ENCODE measurements at regions not wholly inside any gene's neighbourhood (a gene's known extent, or its start where the extent isn't known, plus 50 kb on each side); places are given as distances from the start of the nearest gene placed in this dataset.

DNA sequence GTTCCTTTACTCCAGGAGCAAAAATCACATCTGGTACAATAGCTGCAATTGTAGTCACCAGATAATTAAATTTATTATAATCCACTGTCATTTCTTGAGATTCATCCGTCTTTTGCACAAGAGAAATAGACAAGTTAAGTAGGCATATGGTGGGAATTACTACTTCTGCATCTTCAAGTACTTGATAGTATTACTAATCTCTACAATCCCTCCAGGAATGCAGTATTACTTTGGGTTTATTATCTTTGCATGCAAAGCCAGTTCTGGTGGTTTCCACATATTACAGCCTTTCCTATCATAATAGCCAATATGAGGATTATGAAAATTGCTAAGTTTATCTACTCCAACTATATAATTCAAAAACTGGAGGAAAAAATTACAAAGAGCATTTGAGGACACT is 254.1 kb downstream of the IKZF2 start:
- ChIA-PET SMC1A (ENCODE audit: uncharacterized antibody, unreplicated experiment) (no interaction called here), RAD21 (ENCODE audit: unreplicated experiment) (no interaction called here), POLR2A (no interaction called here), CTCF (no interaction called here)
- BruUV-seq (replicated peaks) = no TSS peak
- Histone ChIP-seq H3K4me1 (ENCODE audit: control insufficient read depth, insufficient read depth, low read length) (no peaks in the 10 kb centered on the region), H3K27me3 (replicated peaks in 1 of 2; ENCODE audit: control insufficient read depth in 2 of 2, insufficient read depth in 2 of 2, low read length in 1 of 2) (no peaks in the 10 kb centered on the region), H3K4me2 (ENCODE audit: control insufficient read depth, insufficient read depth) (no peak overlapping the region), H3K9ac (ENCODE audit: control insufficient read depth, insufficient read depth, low read length) (no peak overlapping the region), H3K9me3 (replicated peaks; ENCODE audit: control insufficient read depth, insufficient read depth, low read length) (no peaks in the 10 kb centered on the region), H3K4me3 (no peak overlapping the region), H3K27ac (ENCODE audit: control insufficient read depth, insufficient read depth) (no peak overlapping the region), H4K20me1 (ENCODE audit: control insufficient read depth, insufficient read depth) (no peaks in the 10 kb centered on the region), H3K79me2 (ENCODE audit: control insufficient read depth, insufficient read depth, low read length) (no peaks in the 10 kb centered on the region), H3K36me3 (ENCODE audit: control insufficient read depth in 2 of 2, insufficient read depth in 2 of 2, low read length in 1 of 2) (no peaks in the 10 kb centered on the region), H2AFZ (ENCODE audit: control insufficient read depth, low read depth, low read length) (no peak overlapping the region)
- TF ChIP-seq ESRRA (IDR thresholded peaks at IDR 0.05; ENCODE audit: low read length) = no peak
- TF ChIP-seq IKZF1 (conservative IDR thresholded peaks at IDR 0.05) = no peak
- TF ChIP-seq STAT1 (conservative IDR thresholded peaks at IDR 0.05) = no peak
- no peak for TF ChIP-seq TCF3 (IDR thresholded peaks at IDR 0.05; ENCODE audit: borderline replicate concordance, insufficient read depth, low read depth, low read length)
- TF ChIP-seq HCFC1 (IDR thresholded peaks at IDR 0.05; ENCODE audit: low read length) = no peak
- no peak for TF ChIP-seq SMC3 (IDR thresholded peaks at IDR 0.05; ENCODE audit: borderline replicate concordance, low read length)
- no peak for TF ChIP-seq PAX8 (IDR thresholded peaks at IDR 0.05)
- no peak for TF ChIP-seq TAF1 (IDR thresholded peaks at IDR 0.05; ENCODE audit: borderline replicate concordance, low read depth, low read length)
- TF ChIP-seq GABPA (IDR thresholded peaks at IDR 0.05; ENCODE audit: low read depth) = no peak
- TF ChIP-seq JUNB (IDR thresholded peaks at IDR 0.05) = no peak
- TF ChIP-seq PML (IDR thresholded peaks at IDR 0.05; ENCODE audit: low read length) = no peak
- TF ChIP-seq, protein P1, sequence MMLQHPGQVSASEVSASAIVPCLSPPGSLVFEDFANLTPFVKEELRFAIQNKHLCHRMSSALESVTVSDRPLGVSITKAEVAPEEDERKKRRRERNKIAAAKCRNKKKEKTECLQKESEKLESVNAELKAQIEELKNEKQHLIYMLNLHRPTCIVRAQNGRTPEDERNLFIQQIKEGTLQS (IDR thresholded peaks at IDR 0.05; ENCODE audit: borderline replicate concordance, extremely low read depth, low read depth, low read length) = no peak
- TF ChIP-seq, protein P2, sequence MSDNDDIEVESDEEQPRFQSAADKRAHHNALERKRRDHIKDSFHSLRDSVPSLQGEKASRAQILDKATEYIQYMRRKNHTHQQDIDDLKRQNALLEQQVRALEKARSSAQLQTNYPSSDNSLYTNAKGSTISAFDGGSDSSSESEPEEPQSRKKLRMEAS (IDR thresholded peaks at IDR 0.05; ENCODE audit: low read depth, low read length) = no peak
- TF ChIP-seq, protein P3, sequence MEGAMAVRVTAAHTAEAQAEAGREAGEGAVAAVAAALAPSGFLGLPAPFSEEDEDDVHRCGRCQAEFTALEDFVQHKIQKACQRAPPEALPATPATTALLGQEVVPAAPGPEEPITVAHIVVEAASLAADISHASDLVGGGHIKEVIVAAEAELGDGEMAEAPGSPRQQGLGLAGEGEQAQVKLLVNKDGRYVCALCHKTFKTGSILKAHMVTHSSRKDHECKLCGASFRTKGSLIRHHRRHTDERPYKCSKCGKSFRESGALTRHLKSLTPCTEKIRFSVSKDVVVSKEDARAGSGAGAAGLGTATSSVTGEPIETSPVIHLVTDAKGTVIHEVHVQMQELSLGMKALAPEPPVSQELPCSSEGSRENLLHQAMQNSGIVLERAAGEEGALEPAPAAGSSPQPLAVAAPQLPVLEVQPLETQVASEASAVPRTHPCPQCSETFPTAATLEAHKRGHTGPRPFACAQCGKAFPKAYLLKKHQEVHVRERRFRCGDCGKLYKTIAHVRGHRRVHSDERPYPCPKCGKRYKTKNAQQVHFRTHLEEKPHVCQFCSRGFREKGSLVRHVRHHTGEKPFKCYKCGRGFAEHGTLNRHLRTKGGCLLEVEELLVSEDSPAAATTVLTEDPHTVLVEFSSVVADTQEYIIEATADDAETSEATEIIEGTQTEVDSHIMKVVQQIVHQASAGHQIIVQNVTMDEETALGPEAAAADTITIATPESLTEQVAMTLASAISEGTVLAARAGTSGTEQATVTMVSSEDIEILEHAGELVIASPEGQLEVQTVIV (IDR thresholded peaks at IDR 0.05; ENCODE audit: borderline replicate concordance, partially characterized antibody) = no peak
- no peak for TF ChIP-seq ZBED1 (IDR thresholded peaks at IDR 0.05; ENCODE audit: borderline replicate concordance)
- no peak for ATAC-seq
- WGBS (ENCODE audit: insufficient coverage, insufficient replicate concordance, low lambda C conversion rate, missing lambda C conversion rate) = 50% methylated on average over 1 of the region's 1 CpG
- in situ Hi-C loops (cut with MboI) (no loop called here), intact Hi-C loops (cut with micrococcal nuclease; ENCODE audit: unreplicated experiment) (loop anchor here (10.0 kb wide), 1 partner anchor 302 kb away; no protein-coding TSS in a partner anchor)
- DNase-seq (ENCODE audit: low read depth, low spot score) = no peak
- FAIRE-seq = no peak

Data from GM12878 (cell line).